ENCODE measurements at regions not wholly inside any gene's neighbourhood (a gene's known extent, or its start where the extent isn't known, plus 50 kb on each side); places are given as distances from the start of the nearest gene placed in this dataset.
A peak's percentile ranks its signal among the peaks of the same experiment; 100 is the strongest.

- intact Hi-C loops (cut with DNase I): no loop called here
- no peak for DNase-seq
- Histone ChIP-seq H3K4me1 (ENCODE audit: control insufficient read depth in 1 of 2, insufficient read depth in 2 of 2, low read length in 2 of 2) (peaks cover 2 to 3% of the 10 kb centered on the region in 2 donors), H3K27me3 (ENCODE audit: control insufficient read depth in 1 of 2, insufficient read depth in 2 of 2, low read length in 1 of 2) (no peaks in the 10 kb centered on the region), H3K9me3 (ENCODE audit: control insufficient read depth, low read length) (no peaks in the 10 kb centered on the region), H3K27ac (ENCODE audit: low read depth in 1 of 2, low read length in 2 of 2) (no peak overlapping the region), H3K4me3 (ENCODE audit: low read length in 2 of 2) (no peak overlapping the region), H3K36me3 (ENCODE audit: control insufficient read depth in 1 of 2, insufficient read depth in 2 of 2, low read length in 1 of 2) (no peaks in the 10 kb centered on the region)
- WGBS, 2 donors: 66 to 77% methylated on average over 4 of the region's 4 CpGs
- ATAC-seq (ENCODE audit: low FRiP score): no peak
These were observed 63.3 kb upstream of the STK17B start for GRCh38 chr2:196234672-196235071.

GRCh38 chr2:196238836-196239380 is 67.5 kb upstream of the STK17B start:
- no peaks in the 10 kb centered on the region for H3K36me3 ChIP-seq (ENCODE audit: control insufficient read depth in 1 of 2, insufficient read depth in 2 of 2, low read length in 1 of 2)
- intact Hi-C loops (cut with DNase I): no loop called here
- DNase-seq: no peak
- no peak overlapping the region for H3K4me3 ChIP-seq (ENCODE audit: low read length in 2 of 2)
- H3K27ac ChIP-seq (ENCODE audit: low read depth in 1 of 2, low read length in 2 of 2): no peak overlapping the region
- H3K27me3 ChIP-seq (ENCODE audit: control insufficient read depth in 1 of 2, insufficient read depth in 2 of 2, low read length in 1 of 2): no peaks in the 10 kb centered on the region
- WGBS, 2 donors: 80 to 85% methylated on average over 2 of the region's 2 CpGs
- no peaks in the 10 kb centered on the region for H3K9me3 ChIP-seq (ENCODE audit: control insufficient read depth, low read length)
- ATAC-seq (ENCODE audit: low FRiP score): no peak
- no peaks in the 10 kb centered on the region for H3K4me1 ChIP-seq (ENCODE audit: control insufficient read depth in 1 of 2, insufficient read depth in 2 of 2, low read length in 2 of 2)

GRCh38 chr2:196239622-196240587 is 68.5 kb upstream of the STK17B start:
- WGBS, 2 donors: 81 to 85% methylated on average over 10 of the region's 10 CpGs
- intact Hi-C loops (cut with DNase I): no loop called here
- no peaks in the 10 kb centered on the region for H3K4me1 ChIP-seq (ENCODE audit: control insufficient read depth in 1 of 2, insufficient read depth in 2 of 2, low read length in 2 of 2)
- no peak overlapping the region for H3K27ac ChIP-seq (ENCODE audit: low read depth in 1 of 2, low read length in 2 of 2)
- DNase-seq (peak; percentile 77 to 87), ATAC-seq (ENCODE audit: low FRiP score) (peak; percentile 87)
- H3K27me3 ChIP-seq (ENCODE audit: control insufficient read depth in 1 of 2, insufficient read depth in 2 of 2, low read length in 1 of 2): no peaks in the 10 kb centered on the region
- no peaks in the 10 kb centered on the region for H3K9me3 ChIP-seq (ENCODE audit: control insufficient read depth, low read length)
- H3K36me3 ChIP-seq (ENCODE audit: control insufficient read depth in 1 of 2, insufficient read depth in 2 of 2, low read length in 1 of 2): no peaks in the 10 kb centered on the region
- no peak overlapping the region for H3K4me3 ChIP-seq (ENCODE audit: low read length in 2 of 2)

- no peak for ATAC-seq (ENCODE audit: low FRiP score)
- H3K4me3 ChIP-seq (ENCODE audit: low read length in 2 of 2): no peak overlapping the region
- no peaks in the 10 kb centered on the region for H3K4me1 ChIP-seq (ENCODE audit: control insufficient read depth in 1 of 2, insufficient read depth in 2 of 2, low read length in 2 of 2)
- H3K27me3 ChIP-seq (ENCODE audit: control insufficient read depth in 1 of 2, insufficient read depth in 2 of 2, low read length in 1 of 2): no peaks in the 10 kb centered on the region
- DNase-seq: no peak
- intact Hi-C loops (cut with DNase I): no loop called here
- 94 to 95% methylated on average over 3 of the region's 3 CpGs for WGBS, 2 donors
- H3K36me3 ChIP-seq (ENCODE audit: control insufficient read depth in 1 of 2, insufficient read depth in 2 of 2, low read length in 1 of 2): no peaks in the 10 kb centered on the region
- no peak overlapping the region for H3K27ac ChIP-seq (ENCODE audit: low read depth in 1 of 2, low read length in 2 of 2)
- H3K9me3 ChIP-seq (ENCODE audit: control insufficient read depth, low read length): no peaks in the 10 kb centered on the region
These were observed 69.8 kb upstream of the STK17B start for GRCh38 chr2:196241175-196241574.

DNA sequence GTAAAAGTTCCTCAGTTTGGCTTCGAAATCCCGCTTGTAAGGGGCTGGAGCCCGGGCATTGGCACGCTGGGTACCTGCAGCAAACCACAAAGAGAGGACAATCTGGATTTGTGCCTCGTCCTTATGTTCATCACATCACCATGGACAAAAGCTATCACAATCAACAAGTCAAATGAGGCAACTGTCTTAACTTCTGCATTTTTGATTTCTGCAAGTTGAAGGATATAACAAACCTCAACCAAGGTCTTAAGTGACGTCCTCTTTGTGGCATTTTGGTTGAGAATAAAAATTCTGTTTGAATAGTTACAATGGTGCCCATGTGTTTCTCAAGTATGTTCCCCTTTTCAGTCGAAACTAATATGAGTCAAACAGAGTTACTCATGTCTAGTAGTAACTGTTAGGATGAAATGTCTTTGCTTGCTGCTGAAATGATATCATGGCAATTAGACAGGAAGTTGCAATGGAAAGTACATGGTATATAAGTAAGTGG is 70.8 kb upstream of the STK17B start:
- no peaks in the 10 kb centered on the region for H3K36me3 ChIP-seq (ENCODE audit: control insufficient read depth in 1 of 2, insufficient read depth in 2 of 2, low read length in 1 of 2)
- no peak for ATAC-seq (ENCODE audit: low FRiP score)

GRCh38 chr2:196244516-196244915 is 73.1 kb upstream of the STK17B start:
- H3K4me3 ChIP-seq (ENCODE audit: low read length in 2 of 2): no peak overlapping the region
- ATAC-seq (ENCODE audit: low FRiP score): no peak
- peaks cover 7 to 9% of the 10 kb centered on the region in 2 donors for H3K4me1 ChIP-seq (ENCODE audit: control insufficient read depth in 1 of 2, insufficient read depth in 2 of 2, low read length in 2 of 2)
- 99 to 100% methylated on average over 2 of the region's 2 CpGs for WGBS, 2 donors
- no peak overlapping the region for H3K27ac ChIP-seq (ENCODE audit: low read depth in 1 of 2, low read length in 2 of 2)
- DNase-seq: no peak
- H3K9me3 ChIP-seq (ENCODE audit: control insufficient read depth, low read length): no peaks in the 10 kb centered on the region
- no peaks in the 10 kb centered on the region for H3K36me3 ChIP-seq (ENCODE audit: control insufficient read depth in 1 of 2, insufficient read depth in 2 of 2, low read length in 1 of 2)
- intact Hi-C loops (cut with DNase I): no loop called here
- no peaks in the 10 kb centered on the region for H3K27me3 ChIP-seq (ENCODE audit: control insufficient read depth in 1 of 2, insufficient read depth in 2 of 2, low read length in 1 of 2)

More for the DNA sequence above, 70.8 kb upstream of the STK17B start:
- no peak overlapping the region for H3K4me3 ChIP-seq (ENCODE audit: low read length in 2 of 2)
- H3K9me3 ChIP-seq (ENCODE audit: control insufficient read depth, low read length): no peaks in the 10 kb centered on the region
- intact Hi-C loops (cut with DNase I): no loop called here
- no peak overlapping the region for H3K27ac ChIP-seq (ENCODE audit: low read depth in 1 of 2, low read length in 2 of 2)
- WGBS, 2 donors: 84 to 91% methylated on average over 7 of the region's 7 CpGs
- H3K4me1 ChIP-seq (ENCODE audit: control insufficient read depth in 1 of 2, insufficient read depth in 2 of 2, low read length in 2 of 2): no peaks in the 10 kb centered on the region
- DNase-seq: no peak
- H3K27me3 ChIP-seq (ENCODE audit: control insufficient read depth in 1 of 2, insufficient read depth in 2 of 2, low read length in 1 of 2): no peaks in the 10 kb centered on the region

DNA sequence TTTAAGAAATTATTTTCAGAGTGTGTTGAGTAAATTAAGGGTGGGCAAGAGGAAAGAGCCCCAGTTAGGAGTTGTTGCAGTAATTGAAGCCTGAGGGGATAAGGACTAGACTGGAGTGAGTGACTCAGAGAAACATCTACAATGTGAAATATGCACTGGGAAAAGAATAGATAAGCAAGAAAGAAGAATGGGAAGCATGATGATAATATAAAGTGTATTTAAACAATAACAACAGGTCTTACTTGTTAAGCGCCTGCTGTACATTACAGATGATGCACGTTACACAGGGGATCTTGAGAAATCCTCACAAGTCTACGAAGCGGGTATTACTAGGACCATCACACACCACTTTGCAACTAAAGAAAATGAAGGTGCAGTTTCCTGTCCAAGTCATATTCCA is 73.6 kb upstream of the STK17B start:
- H3K4me3 ChIP-seq (ENCODE audit: low read length in 2 of 2): no peak overlapping the region
- no peaks in the 10 kb centered on the region for H3K27me3 ChIP-seq (ENCODE audit: control insufficient read depth in 1 of 2, insufficient read depth in 2 of 2, low read length in 1 of 2)
- H3K36me3 ChIP-seq (ENCODE audit: control insufficient read depth in 1 of 2, insufficient read depth in 2 of 2, low read length in 1 of 2): no peaks in the 10 kb centered on the region
- ATAC-seq (ENCODE audit: low FRiP score) (no peak), DNase-seq (no peak)
- H3K4me1 ChIP-seq (ENCODE audit: control insufficient read depth in 1 of 2, insufficient read depth in 2 of 2, low read length in 2 of 2): peaks cover 8 to 13% of the 10 kb centered on the region in 2 donors
- H3K9me3 ChIP-seq (ENCODE audit: control insufficient read depth, low read length): no peaks in the 10 kb centered on the region
- intact Hi-C loops (cut with DNase I): loop anchor here in 1 of 2 donors (5.0 kb wide), 1 partner anchor 73 kb away; the partner anchor contains the start of gene STK17B
- WGBS, 2 donors: 96 to 99% methylated on average over 4 of the region's 4 CpGs
- no peak overlapping the region for H3K27ac ChIP-seq (ENCODE audit: low read depth in 1 of 2, low read length in 2 of 2)

GRCh38 chr2:196245378-196246140 is 74.2 kb upstream of the STK17B start:
- 75 to 81% methylated on average over 4 of the region's 4 CpGs for WGBS, 2 donors
- Histone ChIP-seq H3K4me1 (ENCODE audit: control insufficient read depth in 1 of 2, insufficient read depth in 2 of 2, low read length in 2 of 2) (peaks cover 10 to 17% of the 10 kb centered on the region in 2 donors), H3K4me3 (ENCODE audit: low read length in 2 of 2) (no peak overlapping the region), H3K36me3 (ENCODE audit: control insufficient read depth in 1 of 2, insufficient read depth in 2 of 2, low read length in 1 of 2) (no peaks in the 10 kb centered on the region), H3K9me3 (ENCODE audit: control insufficient read depth, low read length) (no peaks in the 10 kb centered on the region), H3K27me3 (ENCODE audit: control insufficient read depth in 1 of 2, insufficient read depth in 2 of 2, low read length in 1 of 2) (no peaks in the 10 kb centered on the region), H3K27ac (ENCODE audit: low read depth in 1 of 2, low read length in 2 of 2) (no peak overlapping the region)
- intact Hi-C loops (cut with DNase I): loop anchor here in 1 of 2 donors (5.0 kb wide), 1 partner anchor 73 kb away; the partner anchor contains the start of gene STK17B
- ATAC-seq (ENCODE audit: low FRiP score) (no peak), DNase-seq (no peak)
